ENCODE measurements at regions not wholly inside any gene's neighbourhood (a gene's known extent, or its start where the extent isn't known, plus 50 kb on each side); places are given as distances from the start of the nearest gene placed in this dataset.

GRCh38 chr2:6408057-6408456, 457.6 kb downstream of the CMPK2 start:
- no peak for DNase-seq (ENCODE audit: low spot score)
- no peak for ATAC-seq (ENCODE audit: low read depth)
- Histone ChIP-seq H3K36me3 (ENCODE audit: low read depth) (no peaks in the 10 kb centered on the region), H3K27ac (ENCODE audit: poor library complexity, severe bottlenecking) (no peak overlapping the region), H3K4me1 (ENCODE audit: insufficient read depth, poor library complexity, severe bottlenecking) (no peaks in the 10 kb centered on the region), H3K9me3 (ENCODE audit: severe bottlenecking) (no peaks in the 10 kb centered on the region), H3K4me3 (ENCODE audit: severe bottlenecking) (no peak overlapping the region), H3K27me3 (ENCODE audit: insufficient read depth, poor library complexity, severe bottlenecking) (no peaks in the 10 kb centered on the region)
- TF ChIP-seq CTCF (IDR thresholded peaks at IDR 0.05; ENCODE audit: poor library complexity, severe bottlenecking) = no peak

GRCh38 chr2:6410313-6410712, 455.4 kb downstream of the CMPK2 start:
- H3K4me1 ChIP-seq (ENCODE audit: insufficient read depth, poor library complexity, severe bottlenecking) = no peaks in the 10 kb centered on the region
- ATAC-seq (ENCODE audit: low read depth) (no peak), DNase-seq (ENCODE audit: low spot score) (no peak)
- peaks cover 4% of the 10 kb centered on the region for H3K9me3 ChIP-seq (ENCODE audit: severe bottlenecking)
- no peaks in the 10 kb centered on the region for H3K27me3 ChIP-seq (ENCODE audit: insufficient read depth, poor library complexity, severe bottlenecking)
- TF ChIP-seq CTCF (IDR thresholded peaks at IDR 0.05; ENCODE audit: poor library complexity, severe bottlenecking) = no peak
- no peak overlapping the region for H3K27ac ChIP-seq (ENCODE audit: poor library complexity, severe bottlenecking)
- no peak overlapping the region for H3K4me3 ChIP-seq (ENCODE audit: severe bottlenecking)
- H3K36me3 ChIP-seq (ENCODE audit: low read depth) = no peaks in the 10 kb centered on the region

DNA sequence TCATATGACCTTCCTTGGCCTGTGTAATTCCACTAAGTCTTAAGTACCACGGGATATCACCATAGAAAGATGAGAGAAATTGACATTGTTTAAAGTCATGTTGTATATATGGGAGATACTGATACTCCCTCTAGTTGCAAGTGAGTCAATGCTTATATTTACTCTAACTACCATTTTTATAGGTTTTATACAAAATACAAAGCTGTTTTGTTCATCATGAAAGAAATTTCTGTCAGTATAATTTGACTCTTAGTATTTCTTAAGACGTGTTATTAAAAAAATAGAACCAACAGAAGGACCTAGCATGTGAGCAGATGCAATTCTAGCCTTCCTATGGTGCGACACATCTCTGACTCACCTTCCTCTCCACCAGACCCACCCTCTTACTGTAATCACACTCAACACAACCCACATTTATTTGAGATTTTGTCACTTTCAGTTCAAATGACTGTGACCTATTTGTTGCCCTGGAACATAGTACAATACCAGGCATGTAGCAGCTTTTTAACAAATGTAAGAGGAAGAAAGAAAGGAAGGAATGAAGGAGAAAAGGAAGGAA, 453.1 kb downstream of the CMPK2 start:
- Histone ChIP-seq H3K4me3 (ENCODE audit: severe bottlenecking) (no peak overlapping the region), H3K27ac (ENCODE audit: poor library complexity, severe bottlenecking) (peak overlapping the region; percentile 3), H3K4me1 (ENCODE audit: insufficient read depth, poor library complexity, severe bottlenecking) (no peaks in the 10 kb centered on the region), H3K36me3 (ENCODE audit: low read depth) (no peaks in the 10 kb centered on the region), H3K9me3 (ENCODE audit: severe bottlenecking) (peaks cover 4% of the 10 kb centered on the region), H3K27me3 (ENCODE audit: insufficient read depth, poor library complexity, severe bottlenecking) (no peaks in the 10 kb centered on the region)
- TF ChIP-seq CTCF (IDR thresholded peaks at IDR 0.05; ENCODE audit: poor library complexity, severe bottlenecking) = no peak
- peak; percentile 75; the same call in 2 of the 3 replicates for ATAC-seq (ENCODE audit: low read depth)
- no peak for DNase-seq (ENCODE audit: low spot score)

DNA sequence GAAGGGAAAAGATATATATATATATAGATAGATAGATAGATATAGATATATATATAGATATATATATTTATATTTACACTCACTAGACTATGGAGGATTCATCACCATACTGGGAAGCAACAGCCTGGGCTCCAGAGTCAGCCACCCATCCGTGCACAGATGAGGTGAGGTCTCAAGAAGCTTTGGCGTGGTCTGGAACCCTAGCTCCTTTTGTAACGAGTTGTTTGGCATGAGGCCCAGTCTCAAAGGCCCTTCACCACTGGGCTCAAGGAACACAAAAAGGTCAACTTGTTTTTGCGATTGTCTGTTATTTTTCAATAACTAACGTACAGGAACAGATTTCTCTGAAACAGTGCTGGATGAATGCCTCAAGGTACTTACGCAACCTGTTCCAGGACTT, 448.7 kb downstream of the CMPK2 start:
- H3K4me1 ChIP-seq (ENCODE audit: insufficient read depth, poor library complexity, severe bottlenecking) = no peaks in the 10 kb centered on the region
- DNase-seq (ENCODE audit: low spot score) (no peak), ATAC-seq (ENCODE audit: low read depth) (no peak)
- H3K36me3 ChIP-seq (ENCODE audit: low read depth) = no peaks in the 10 kb centered on the region
- no peaks in the 10 kb centered on the region for H3K27me3 ChIP-seq (ENCODE audit: insufficient read depth, poor library complexity, severe bottlenecking)
- H3K4me3 ChIP-seq (ENCODE audit: severe bottlenecking) = no peak overlapping the region
- H3K27ac ChIP-seq (ENCODE audit: poor library complexity, severe bottlenecking) = no peak overlapping the region
- TF ChIP-seq CTCF (IDR thresholded peaks at IDR 0.05; ENCODE audit: poor library complexity, severe bottlenecking) = no peak
- peaks cover 4% of the 10 kb centered on the region for H3K9me3 ChIP-seq (ENCODE audit: severe bottlenecking)

DNA sequence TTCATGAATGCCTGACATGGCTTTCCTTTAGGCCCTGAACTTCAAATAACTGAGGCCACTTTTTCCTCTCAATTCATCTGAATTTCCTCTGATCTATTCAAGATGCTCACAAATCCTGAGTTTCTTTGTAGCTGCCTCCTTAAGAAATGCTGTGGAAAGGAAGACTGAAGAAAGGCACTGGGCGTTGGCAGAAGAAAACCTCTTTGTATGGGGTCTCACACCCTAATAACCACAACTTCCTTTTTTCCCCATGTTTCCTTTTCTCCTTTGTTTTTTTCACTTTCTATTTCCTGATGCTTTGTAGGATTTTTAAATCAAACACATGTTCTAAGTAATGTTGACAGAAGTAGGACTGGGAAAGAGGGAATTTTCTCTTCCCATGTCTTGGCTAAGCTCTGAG, 447.4 kb downstream of the CMPK2 start:
- no peak for TF ChIP-seq CTCF (IDR thresholded peaks at IDR 0.05; ENCODE audit: poor library complexity, severe bottlenecking)
- Histone ChIP-seq H3K36me3 (ENCODE audit: low read depth) (no peaks in the 10 kb centered on the region), H3K4me1 (ENCODE audit: insufficient read depth, poor library complexity, severe bottlenecking) (no peaks in the 10 kb centered on the region), H3K9me3 (ENCODE audit: severe bottlenecking) (peaks cover 4% of the 10 kb centered on the region), H3K4me3 (ENCODE audit: severe bottlenecking) (no peak overlapping the region), H3K27ac (ENCODE audit: poor library complexity, severe bottlenecking) (no peak overlapping the region), H3K27me3 (ENCODE audit: insufficient read depth, poor library complexity, severe bottlenecking) (no peaks in the 10 kb centered on the region)
- DNase-seq (ENCODE audit: low spot score) (no peak), ATAC-seq (ENCODE audit: low read depth) (no peak)

Measured in RWPE2 (cell line).